HEK293T (cell line): ENCODE measurements at regions not wholly inside any gene's neighbourhood (a gene's known extent, or its start where the extent isn't known, plus 50 kb on each side); places are given as distances from the start of the nearest gene placed in this dataset.

ENCODE experiments used
- ELF4 ChIP-seq: fragments of 450-650 bp; IDR thresholded peaks from 2 replicates; pipeline ENCODE4 v1.6.1; 2017; ENCODE audit warnings: antibody characterized with exemption
- FOXK2 ChIP-seq: fragments of 450-650 bp; IDR thresholded peaks from 2 replicates; pipeline ENCODE4 v1.6.1; 2016; ENCODE audit warnings: mild to moderate bottlenecking
- HDGF ChIP-seq: fragments of 450-650 bp; IDR thresholded peaks from 2 replicates; pipeline ENCODE4 v1.6.1; 2017; ENCODE audit warnings: antibody characterized with exemption, borderline replicate concordance
- L3MBTL2 ChIP-seq: fragments of 450-650 bp; conservative IDR thresholded peaks from 2 replicates; pipeline ENCODE4 v1.6.1; 2016; ENCODE audit warnings: mild to moderate bottlenecking

DNA sequence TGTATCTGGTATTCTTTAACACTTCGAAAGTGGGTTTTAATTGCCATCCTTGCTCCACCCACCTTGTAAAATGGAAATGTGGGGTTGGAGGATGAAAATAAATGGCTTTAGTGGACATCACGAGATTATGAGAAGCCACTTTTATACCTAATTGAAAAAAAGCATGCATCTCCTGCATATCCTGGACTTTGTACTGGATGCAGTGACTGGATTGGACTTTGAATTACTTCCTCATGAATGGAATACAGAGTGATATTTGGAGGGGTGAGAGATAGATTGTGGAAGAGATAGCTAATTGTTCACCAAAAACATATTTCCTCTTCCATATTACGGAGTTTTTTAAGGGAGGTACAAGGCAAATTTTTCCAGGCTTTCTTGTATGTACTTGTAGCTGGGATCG is 813.0 kb downstream of the TENT5A start:
- TF ChIP-seq HDGF: no peak
- no peak for TF ChIP-seq L3MBTL2
- TF ChIP-seq ELF4: no peak
- no peak for TF ChIP-seq FOXK2
